C4-2B (cell line): ENCODE measurements at regions not wholly inside any gene's neighbourhood (a gene's known extent, or its start where the extent isn't known, plus 50 kb on each side); places are given as distances from the start of the nearest gene placed in this dataset.

Experiments
- H3K27ac ChIP-seq: fragments of 450-650 bp; 2 replicates; pipeline ENCODE4 v1.5.1; 2017
- CTCF ChIP-seq: fragments of 450-650 bp; conservative IDR thresholded peaks from 2 replicates; pipeline ENCODE4 v1.5.1; 2017; ENCODE audit warnings: mild to moderate bottlenecking
- ZFX ChIP-seq: fragments of 450-650 bp; IDR thresholded peaks from 2 replicates; pipeline ENCODE4 v1.6.1; 2017

- TF ChIP-seq ZFX (no peak), CTCF (no peak)
- no peak overlapping the region for H3K27ac ChIP-seq
These were observed 137.6 kb upstream of the TMTC1 start for GRCh38 chr12:29921307-29921706.

- no peak overlapping the region for H3K27ac ChIP-seq
- no peak for TF ChIP-seq CTCF
- no peak for TF ChIP-seq ZFX
These were observed 124.4 kb upstream of the TMTC1 start for GRCh38 chr12:29908157-29908556.

- no peak overlapping the region for H3K27ac ChIP-seq
- TF ChIP-seq CTCF (no peak), ZFX (no peak)
These were observed 123.7 kb upstream of the TMTC1 start for GRCh38 chr12:29907461-29907860.

- TF ChIP-seq ZFX = no peak
- TF ChIP-seq CTCF = no peak
These were observed 118.3 kb upstream of the TMTC1 start for GRCh38 chr12:29902043-29902442.

GRCh38 chr12:29901585-29901984 lies 117.8 kb upstream of the TMTC1 start:
- TF ChIP-seq CTCF = peak; percentile 28
- no peak for TF ChIP-seq ZFX
- H3K27ac ChIP-seq = no peak overlapping the region

More at GRCh38 chr12:29902043-29902442, 118.3 kb upstream of the TMTC1 start:
- H3K27ac ChIP-seq = no peak overlapping the region

GRCh38 chr12:29899212-29899931 lies 115.6 kb upstream of the TMTC1 start:
- H3K27ac ChIP-seq = no peak overlapping the region
- TF ChIP-seq ZFX (no peak), CTCF (no peak)

GRCh38 chr12:29895966-29896365 lies 112.2 kb upstream of the TMTC1 start:
- no peak for TF ChIP-seq ZFX
- no peak for TF ChIP-seq CTCF
- H3K27ac ChIP-seq = no peak overlapping the region
